ENCODE measurements at regions not wholly inside any gene's neighbourhood (a gene's known extent, or its start where the extent isn't known, plus 50 kb on each side); places are given as distances from the start of the nearest gene placed in this dataset.
A peak's percentile ranks its signal among the peaks of the same experiment; 100 is the strongest.

DNA sequence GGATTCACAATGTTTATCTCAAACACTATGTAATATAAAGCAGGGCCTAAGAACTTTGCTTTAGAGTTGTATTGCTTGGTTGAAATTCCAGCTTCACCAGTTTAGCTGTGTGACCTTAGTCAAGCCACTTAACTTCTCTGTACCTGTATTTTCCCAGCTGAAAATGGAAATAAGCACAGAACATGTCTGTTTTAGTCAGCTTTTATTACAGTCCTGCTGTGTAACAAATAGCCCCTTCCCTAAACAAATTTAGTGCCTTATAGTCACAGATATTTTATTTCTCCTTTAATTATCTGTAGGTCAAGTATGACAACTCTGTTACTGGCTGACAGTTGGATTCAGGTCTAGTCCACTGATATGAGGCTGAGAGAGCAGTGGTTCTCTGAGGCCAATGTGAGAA lies 56.0 kb upstream of the JAG1 start:
- Histone ChIP-seq H4K20me1 (ENCODE audit: insufficient read depth, low read length) (no peaks in the 10 kb centered on the region), H3K27ac (ENCODE audit: low read depth, low read length) (no peak overlapping the region), H3K27me3 (ENCODE audit: insufficient read depth, low read length) (no peaks in the 10 kb centered on the region), H3K4me3 (ENCODE audit: insufficient read depth, low read depth, low read length) (no peak overlapping the region), H2AFZ (ENCODE audit: low read depth, low read length) (no peak overlapping the region), H3K9me3 (ENCODE audit: insufficient read depth, low read depth, low read length) (no peaks in the 10 kb centered on the region), H3K36me3 (ENCODE audit: insufficient read depth, low read length) (no peaks in the 10 kb centered on the region), H3K4me2 (ENCODE audit: low read length) (no peak overlapping the region), H3K9ac (ENCODE audit: low read length) (no peak overlapping the region), H3K79me2 (ENCODE audit: insufficient read depth, low read length) (no peaks in the 10 kb centered on the region), H3K4me1 (ENCODE audit: insufficient read depth, low read length) (peaks cover 15% of the 10 kb centered on the region)
- DNase-seq (ENCODE audit: low read depth) (no peak), FAIRE-seq (no peak)
- Mint-ChIP-seq H3K9me3 (ENCODE audit: unreplicated experiment) (peaks cover 9% of the 10 kb centered on the region), H3K27me3 (ENCODE audit: low read depth, unreplicated experiment) (no peaks in the 10 kb centered on the region), H3K4me1 (ENCODE audit: low read depth, unreplicated experiment) (peaks cover 8% of the 10 kb centered on the region), H3K36me3 (ENCODE audit: low read depth, unreplicated experiment) (peaks cover 3% of the 10 kb centered on the region), H3K4me3 (ENCODE audit: unreplicated experiment) (no peak overlapping the region), H3K27ac (ENCODE audit: unreplicated experiment) (no peak overlapping the region)
- no peak for TF ChIP-seq EZH2 (IDR thresholded peaks at IDR 0.05; ENCODE audit: insufficient read depth, low read length)
- TF ChIP-seq, protein P1, sequence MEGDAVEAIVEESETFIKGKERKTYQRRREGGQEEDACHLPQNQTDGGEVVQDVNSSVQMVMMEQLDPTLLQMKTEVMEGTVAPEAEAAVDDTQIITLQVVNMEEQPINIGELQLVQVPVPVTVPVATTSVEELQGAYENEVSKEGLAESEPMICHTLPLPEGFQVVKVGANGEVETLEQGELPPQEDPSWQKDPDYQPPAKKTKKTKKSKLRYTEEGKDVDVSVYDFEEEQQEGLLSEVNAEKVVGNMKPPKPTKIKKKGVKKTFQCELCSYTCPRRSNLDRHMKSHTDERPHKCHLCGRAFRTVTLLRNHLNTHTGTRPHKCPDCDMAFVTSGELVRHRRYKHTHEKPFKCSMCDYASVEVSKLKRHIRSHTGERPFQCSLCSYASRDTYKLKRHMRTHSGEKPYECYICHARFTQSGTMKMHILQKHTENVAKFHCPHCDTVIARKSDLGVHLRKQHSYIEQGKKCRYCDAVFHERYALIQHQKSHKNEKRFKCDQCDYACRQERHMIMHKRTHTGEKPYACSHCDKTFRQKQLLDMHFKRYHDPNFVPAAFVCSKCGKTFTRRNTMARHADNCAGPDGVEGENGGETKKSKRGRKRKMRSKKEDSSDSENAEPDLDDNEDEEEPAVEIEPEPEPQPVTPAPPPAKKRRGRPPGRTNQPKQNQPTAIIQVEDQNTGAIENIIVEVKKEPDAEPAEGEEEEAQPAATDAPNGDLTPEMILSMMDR (IDR thresholded peaks at IDR 0.05; ENCODE audit: insufficient read depth, low read depth, low read length), result no peak

DNA sequence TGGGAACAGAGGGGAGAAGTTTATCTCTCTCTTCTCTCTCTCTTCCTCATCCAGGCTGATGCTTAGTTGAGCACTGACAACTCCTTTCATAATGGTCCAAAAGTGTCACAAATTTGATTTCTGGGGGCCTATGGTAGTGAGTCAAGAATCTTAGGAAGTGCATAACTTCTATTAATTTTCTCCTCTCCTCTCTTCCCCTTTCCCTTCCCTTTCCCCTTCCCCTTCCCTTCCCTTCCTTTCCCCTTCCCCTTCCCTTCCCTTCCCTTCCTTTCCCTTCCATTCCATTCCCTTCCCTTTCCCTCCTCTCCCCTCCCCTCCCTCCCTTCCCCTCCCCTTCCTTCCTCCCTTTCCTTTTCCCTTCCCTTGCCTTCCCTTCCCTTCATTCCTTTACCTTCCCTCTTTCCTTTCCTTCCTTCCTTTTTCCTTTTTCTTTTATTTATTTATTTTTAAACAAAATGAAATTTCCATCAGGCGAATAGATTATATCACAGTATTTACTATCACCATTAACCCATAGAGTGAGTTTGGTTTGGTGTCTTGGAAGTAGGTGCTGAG lies 56.9 kb upstream of the JAG1 start:
- Histone ChIP-seq H3K27me3 (ENCODE audit: insufficient read depth, low read length) (no peaks in the 10 kb centered on the region), H3K79me2 (ENCODE audit: insufficient read depth, low read length) (no peaks in the 10 kb centered on the region), H3K27ac (ENCODE audit: low read depth, low read length) (no peak overlapping the region), H3K4me2 (ENCODE audit: low read length) (peak overlapping the region; percentile 34), H4K20me1 (ENCODE audit: insufficient read depth, low read length) (no peaks in the 10 kb centered on the region), H3K4me3 (ENCODE audit: insufficient read depth, low read depth, low read length) (no peak overlapping the region), H3K9ac (ENCODE audit: low read length) (no peak overlapping the region), H2AFZ (ENCODE audit: low read depth, low read length) (no peak overlapping the region), H3K36me3 (ENCODE audit: insufficient read depth, low read length) (no peaks in the 10 kb centered on the region), H3K9me3 (ENCODE audit: insufficient read depth, low read depth, low read length) (no peaks in the 10 kb centered on the region), H3K4me1 (ENCODE audit: insufficient read depth, low read length) (peaks cover 15% of the 10 kb centered on the region)
- TF ChIP-seq EZH2 (IDR thresholded peaks at IDR 0.05; ENCODE audit: insufficient read depth, low read length), result no peak
- TF ChIP-seq, protein P1 (IDR thresholded peaks at IDR 0.05; ENCODE audit: insufficient read depth, low read depth, low read length), result no peak
- DNase-seq (ENCODE audit: low read depth) (no peak), FAIRE-seq (no peak)
- no peak overlapping the region for H3K27ac Mint-ChIP-seq (ENCODE audit: unreplicated experiment)
- H3K9me3 Mint-ChIP-seq (ENCODE audit: unreplicated experiment), result peaks cover 11% of the 10 kb centered on the region
- H3K36me3 Mint-ChIP-seq (ENCODE audit: low read depth, unreplicated experiment), result peaks cover 3% of the 10 kb centered on the region
- no peak overlapping the region for H3K4me3 Mint-ChIP-seq (ENCODE audit: unreplicated experiment)
- H3K4me1 Mint-ChIP-seq (ENCODE audit: low read depth, unreplicated experiment), result peaks cover 8% of the 10 kb centered on the region
- H3K27me3 Mint-ChIP-seq (ENCODE audit: low read depth, unreplicated experiment), result no peaks in the 10 kb centered on the region

DNA sequence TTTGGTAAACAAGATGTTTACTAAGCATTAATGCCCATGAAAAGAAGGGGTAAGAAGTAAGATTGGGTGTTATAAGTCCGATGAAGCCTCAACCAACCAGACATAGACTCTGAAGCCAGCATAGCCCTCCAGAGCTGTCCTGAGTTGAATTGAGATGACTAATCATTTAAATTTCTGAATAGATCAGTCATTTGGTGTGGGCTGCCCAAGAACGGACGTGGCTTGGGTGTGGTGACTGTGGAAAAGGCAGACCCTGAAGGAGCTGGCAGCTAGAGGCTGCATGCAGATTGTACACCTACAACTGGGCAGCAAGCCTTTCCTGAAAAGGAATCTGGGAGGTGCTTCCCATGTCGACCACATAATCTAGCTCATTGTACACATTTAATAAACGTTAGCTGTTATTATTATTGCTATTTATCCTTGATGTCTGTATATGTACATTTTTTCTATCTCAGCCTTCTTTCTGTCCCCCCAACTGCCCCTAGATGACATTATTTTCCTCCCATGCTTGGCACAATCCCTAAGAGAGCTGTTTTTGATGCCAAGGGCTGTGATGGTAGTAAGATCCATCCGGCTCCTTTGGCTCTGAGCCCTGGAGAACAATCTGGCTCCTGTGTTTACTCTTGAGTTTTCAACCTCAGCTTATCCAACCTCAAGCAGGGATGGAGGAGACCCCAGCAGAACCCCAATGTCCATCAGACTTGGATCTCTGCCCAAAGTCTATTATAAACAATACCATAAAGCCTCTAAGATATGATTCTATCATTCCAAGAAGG lies 57.6 kb upstream of the JAG1 start:
- H2AFZ ChIP-seq (ENCODE audit: low read depth, low read length), result peak overlapping the region; percentile 43
- H3K79me2 ChIP-seq (ENCODE audit: insufficient read depth, low read length), result no peaks in the 10 kb centered on the region
- Mint-ChIP-seq H3K27me3 (ENCODE audit: low read depth, unreplicated experiment) (no peaks in the 10 kb centered on the region), H3K9me3 (ENCODE audit: unreplicated experiment) (peaks cover 11% of the 10 kb centered on the region), H3K4me3 (ENCODE audit: unreplicated experiment) (no peak overlapping the region), H3K27ac (ENCODE audit: unreplicated experiment) (no peak overlapping the region), H3K36me3 (ENCODE audit: low read depth, unreplicated experiment) (peaks cover 3% of the 10 kb centered on the region), H3K4me1 (ENCODE audit: low read depth, unreplicated experiment) (peaks cover 8% of the 10 kb centered on the region)
- no peak overlapping the region for H3K27ac ChIP-seq (ENCODE audit: low read depth, low read length)
- FAIRE-seq (no peak), DNase-seq (ENCODE audit: low read depth) (peak; percentile 78)
- peaks cover 15% of the 10 kb centered on the region for H3K4me1 ChIP-seq (ENCODE audit: insufficient read depth, low read length)
- H3K4me2 ChIP-seq (ENCODE audit: low read length), result peak overlapping the region; percentile 34
- no peaks in the 10 kb centered on the region for H3K27me3 ChIP-seq (ENCODE audit: insufficient read depth, low read length)
- H3K9ac ChIP-seq (ENCODE audit: low read length), result no peak overlapping the region
- H4K20me1 ChIP-seq (ENCODE audit: insufficient read depth, low read length), result no peaks in the 10 kb centered on the region
- H3K4me3 ChIP-seq (ENCODE audit: insufficient read depth, low read depth, low read length), result no peak overlapping the region
- no peaks in the 10 kb centered on the region for H3K36me3 ChIP-seq (ENCODE audit: insufficient read depth, low read length)
- H3K9me3 ChIP-seq (ENCODE audit: insufficient read depth, low read depth, low read length), result no peaks in the 10 kb centered on the region
- no peak for TF ChIP-seq EZH2 (IDR thresholded peaks at IDR 0.05; ENCODE audit: insufficient read depth, low read length)
- TF ChIP-seq, protein P1 (IDR thresholded peaks at IDR 0.05; ENCODE audit: insufficient read depth, low read depth, low read length), result no peak
